Limb (tissue), 2 donors: ENCODE measurements at regions not wholly inside any gene's neighbourhood (a gene's known extent, or its start where the extent isn't known, plus 50 kb on each side); places are given as distances from the start of the nearest gene placed in this dataset.
"Not testable (repeated sequence)": the region's sequence is repeated elsewhere in the genome, so short reads cannot be mapped to it uniquely, and the experiment has no call there.

ENCODE experiments used
- DNase-seq, 2 donors: peaks; one replicate each; pipeline ENCODE4 v3.0.0-alpha.2; 2016; ENCODE audit errors: extremely low spot score in 2 of 2

DNA sequence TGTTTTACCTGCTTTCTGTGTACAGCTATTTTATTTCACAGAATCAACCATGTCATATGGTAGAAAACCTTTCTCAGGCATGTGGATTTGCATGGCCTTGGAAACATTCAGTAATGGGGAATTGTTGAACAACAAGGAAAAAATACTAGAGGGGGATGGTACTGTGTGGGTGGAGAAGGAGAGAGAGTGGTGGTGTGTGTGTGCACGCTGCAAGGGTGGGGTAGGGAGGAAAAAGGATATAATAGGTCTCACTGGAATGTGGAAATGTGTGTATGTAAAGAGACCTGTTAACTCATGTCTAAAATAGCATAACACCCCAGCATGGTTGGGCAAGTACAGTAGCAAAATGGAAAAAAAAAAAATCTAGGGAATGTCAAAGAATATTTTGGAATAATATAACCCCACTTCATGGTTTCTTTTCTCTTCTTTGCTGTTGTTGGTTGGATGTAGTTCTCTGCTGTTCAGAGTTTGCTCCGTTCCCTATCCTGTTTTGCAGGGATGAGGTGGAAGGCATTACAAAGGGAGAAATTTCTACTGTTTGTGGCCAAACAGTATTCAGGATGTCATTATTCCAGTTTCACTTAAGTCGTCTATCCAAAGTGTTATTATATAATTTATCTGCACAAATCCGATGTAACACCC is 93.9 kb upstream of the CITED2 start:
- DNase-seq, result no peak

DNA sequence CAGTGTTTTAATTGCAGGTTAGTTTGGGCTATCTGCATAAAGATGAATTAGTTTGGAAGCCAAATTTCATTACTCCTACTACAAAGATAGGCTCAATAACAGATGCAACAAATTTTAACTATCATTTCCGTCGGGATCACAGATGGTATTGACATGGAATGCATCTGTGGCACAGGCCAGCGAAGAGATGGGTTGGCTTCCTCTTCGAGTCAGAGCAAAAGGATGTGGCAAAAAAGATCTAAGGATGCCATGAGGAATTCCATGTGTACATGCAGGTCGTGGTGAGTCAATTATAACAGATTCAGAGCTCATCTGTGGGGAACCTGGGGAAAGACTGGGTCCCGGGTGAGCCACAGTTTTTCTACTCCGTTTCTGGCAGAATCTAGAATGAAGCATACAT is 83.0 kb upstream of the CITED2 start:
- DNase-seq, result no peak

DNA sequence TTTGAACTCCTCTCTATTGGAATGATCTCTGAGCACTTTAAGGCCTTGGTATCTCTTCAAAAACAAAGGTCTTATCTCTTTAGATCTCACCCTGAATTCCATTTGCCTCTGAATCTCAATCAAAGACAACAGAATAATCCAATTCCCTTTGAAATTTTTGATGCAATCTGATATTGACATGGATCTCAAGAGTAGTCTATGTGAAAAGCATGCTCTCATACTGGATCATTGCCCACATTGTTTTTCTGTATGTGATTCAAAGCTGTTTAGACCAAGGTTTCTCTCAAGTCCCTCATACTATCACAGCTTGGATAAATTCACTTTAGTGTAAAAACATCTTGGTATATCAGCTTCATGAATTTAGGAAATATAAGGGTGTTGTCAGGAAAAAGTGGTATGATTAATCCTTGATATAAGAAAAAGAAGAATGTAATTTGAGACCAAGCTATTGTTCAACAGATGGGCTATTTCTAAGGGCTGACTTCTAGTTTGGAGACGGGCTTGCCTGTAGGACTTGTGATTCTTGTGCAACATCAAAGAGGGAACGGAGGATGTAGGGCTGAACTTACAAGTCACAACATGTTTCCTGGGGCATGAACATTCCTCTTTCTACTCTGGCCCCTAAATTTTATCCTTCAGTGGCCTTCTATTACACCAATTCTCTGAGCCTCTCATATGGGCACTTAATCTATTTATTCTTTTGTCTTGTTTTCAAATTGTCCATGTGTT is 77.9 kb upstream of the CITED2 start:
- DNase-seq, result no peak

DNA sequence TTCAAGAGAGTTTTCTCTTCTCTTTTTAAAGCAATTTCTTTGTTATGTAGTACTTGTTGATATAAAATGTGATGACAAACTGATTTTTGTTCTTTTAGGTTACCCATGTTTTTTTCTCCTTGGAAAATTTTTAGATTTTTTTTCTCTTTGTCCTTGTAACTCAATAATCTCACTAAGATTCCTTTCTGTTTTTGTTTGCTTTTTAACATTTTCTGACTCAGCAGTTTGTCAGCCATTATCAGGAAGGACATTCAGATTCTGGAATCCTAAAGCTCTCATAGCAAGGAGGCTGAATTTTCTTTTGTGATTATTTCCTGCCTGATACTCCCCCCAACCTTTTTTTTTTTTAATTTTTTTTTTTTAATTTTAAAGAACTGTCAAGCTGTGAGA is 75.2 kb upstream of the CITED2 start:
- no peak for DNase-seq

DNA sequence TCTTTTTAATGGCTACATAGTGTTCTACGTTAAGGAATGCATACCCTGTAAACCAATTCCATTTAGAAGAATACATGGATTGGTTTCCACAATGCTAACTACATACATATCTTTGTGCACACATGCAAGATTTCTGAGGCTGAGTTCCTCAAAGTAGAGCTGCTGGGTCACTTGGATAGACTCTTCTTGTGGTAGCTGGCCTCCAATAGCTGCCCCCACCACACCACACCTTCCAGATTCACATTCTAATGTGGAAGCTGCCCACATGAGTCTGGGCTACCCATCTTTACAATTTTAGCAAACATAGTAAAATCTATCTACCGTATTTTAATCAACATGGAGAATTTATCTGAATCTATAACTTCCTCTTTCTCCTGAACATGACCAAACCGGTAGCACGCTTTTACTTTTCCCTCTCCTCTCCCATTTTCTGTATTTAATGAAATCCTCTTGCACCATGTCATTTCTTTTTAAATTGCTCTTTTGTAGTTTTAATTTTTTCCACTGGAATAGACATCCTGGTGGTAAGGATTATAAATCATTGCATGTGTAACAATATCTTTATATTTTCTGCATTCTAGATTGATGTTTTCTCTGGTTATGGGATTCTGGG is 74.7 kb upstream of the CITED2 start:
- DNase-seq, result no peak

DNA sequence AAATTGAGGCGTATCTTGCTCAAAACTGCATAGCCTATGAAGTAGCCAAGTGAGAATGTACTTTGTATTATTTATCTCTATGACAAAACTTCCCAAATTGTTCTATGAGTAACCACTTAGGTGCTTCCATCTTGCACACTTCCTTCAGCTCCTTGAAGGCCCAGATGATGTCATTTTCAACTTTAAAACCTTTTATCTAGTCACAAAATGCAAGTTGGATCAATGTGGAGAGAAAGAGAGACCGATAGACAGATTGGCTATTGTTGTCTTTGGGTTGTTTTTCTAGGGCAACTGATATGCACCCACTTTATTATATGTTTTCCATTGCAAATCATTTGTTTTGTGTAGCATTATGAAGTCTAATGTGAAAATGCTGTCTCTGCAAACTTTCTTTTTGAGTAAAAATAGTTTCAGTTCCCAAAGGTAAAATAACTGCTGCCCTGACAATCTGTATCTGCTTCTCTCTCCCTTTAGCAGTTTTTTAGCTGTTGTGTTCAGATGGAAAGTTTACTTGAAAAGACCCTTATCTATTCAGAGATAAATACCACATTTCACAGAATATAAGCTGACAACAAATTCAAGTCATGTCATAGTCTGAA is 73.7 kb upstream of the CITED2 start:
- DNase-seq, result no peak

DNA sequence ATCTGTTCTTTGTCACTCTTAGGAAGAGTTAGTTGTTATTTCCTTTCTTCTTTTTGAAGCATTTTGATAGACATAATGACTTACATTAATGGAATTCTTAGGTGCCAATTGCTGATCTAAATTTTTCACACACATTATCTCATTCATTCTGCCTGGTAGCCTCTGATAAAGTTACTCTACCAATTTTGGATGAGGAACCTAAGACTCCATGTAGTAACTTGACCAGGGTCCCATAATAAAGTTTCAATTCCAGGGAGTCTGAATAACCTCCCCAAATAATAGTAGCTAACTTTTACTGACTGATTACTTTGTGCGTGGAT is 73.2 kb upstream of the CITED2 start:
- no peak for DNase-seq

DNA sequence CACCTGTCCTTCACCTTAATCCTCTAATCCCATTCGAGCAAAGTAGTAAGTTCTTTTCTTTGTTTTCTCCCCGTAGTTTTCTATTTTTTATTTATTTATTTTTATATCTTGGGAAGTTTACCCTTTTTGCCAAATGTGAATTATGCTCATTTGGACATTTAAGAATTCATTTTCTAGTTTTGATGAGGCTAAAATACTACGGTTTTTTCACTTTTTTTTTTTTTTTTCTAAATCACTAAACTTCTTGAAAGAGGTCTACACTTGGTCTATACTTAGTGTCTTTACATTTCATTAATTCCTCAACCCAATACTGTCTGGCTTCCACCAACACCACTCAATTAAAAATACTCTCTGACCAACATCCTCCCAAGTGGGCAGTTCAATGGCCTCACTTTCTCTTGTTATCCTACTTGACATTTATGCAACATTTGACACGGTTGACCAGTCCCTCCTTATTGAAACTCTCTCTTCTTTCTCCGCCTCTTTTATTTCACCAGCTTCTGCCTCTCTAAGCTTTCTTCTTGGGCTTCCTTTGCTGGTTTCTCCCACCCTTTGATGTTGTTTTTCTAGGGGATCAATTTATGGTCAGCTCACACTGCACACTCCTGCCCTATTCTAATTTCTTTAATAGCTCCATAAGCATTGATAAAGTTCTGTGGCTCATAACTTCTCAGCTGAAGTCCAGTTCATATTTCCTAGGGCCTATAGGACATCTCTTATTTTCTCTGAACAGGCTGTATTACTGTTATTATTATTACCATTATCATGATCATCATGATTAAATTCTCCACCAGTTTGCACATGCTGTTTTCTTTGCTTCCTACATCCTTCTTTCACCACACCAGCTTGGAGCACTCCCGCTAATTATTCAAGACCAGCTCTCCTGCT is 72.6 kb upstream of the CITED2 start:
- DNase-seq, result no peak

DNA sequence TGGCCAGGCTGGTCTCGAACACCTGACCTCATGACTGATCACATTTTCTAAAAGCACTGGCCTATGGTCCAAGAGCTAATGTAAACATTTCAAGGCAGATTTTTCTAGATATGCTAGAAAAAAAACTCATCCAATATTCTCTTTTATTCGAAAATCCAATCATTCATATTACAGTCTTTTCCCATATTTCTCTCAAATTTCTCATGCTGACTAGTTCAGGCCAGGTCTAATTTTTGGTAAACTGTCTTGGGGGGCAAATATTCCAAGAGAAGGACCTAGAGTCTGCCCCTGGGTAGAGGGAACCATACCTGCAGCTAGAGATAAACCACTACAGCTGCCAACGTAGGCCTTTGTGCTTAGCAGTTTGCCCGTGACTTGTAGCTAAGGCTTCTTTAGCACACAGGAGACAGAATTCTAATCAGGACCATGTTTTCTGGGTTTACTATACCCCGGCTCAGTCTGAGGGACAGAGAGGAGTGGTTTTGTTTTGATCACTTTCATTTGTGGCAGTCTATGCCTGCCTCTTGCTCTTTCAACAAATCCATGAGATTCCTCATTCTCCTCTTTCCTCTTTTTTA is 71.8 kb upstream of the CITED2 start:
- no peak for DNase-seq

DNA sequence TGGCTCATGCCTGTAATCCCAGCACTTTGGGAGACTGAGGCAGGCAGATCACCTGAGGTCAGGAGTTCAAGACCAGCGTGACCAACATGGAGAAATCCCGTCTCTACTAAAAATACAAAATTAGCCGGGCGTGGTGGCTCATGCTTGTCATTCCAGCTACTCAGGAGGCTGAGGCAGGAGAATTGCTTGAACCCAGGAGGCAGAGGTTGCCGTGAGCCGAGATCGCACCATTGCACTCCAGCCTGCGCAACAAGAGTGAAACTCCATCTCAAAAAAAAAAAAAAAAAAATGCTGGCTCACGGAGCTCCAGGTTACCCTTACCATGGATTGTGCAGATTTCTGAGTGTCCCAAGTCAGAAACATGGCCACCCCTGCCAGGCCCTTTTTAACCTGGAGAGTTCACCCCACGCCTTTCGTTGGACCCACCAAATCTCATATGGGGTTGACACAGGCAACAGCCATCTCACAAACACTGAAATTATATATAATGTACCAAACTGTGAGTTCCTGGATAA is 69.9 kb upstream of the CITED2 start:
- not testable (repeated sequence) for DNase-seq

DNA sequence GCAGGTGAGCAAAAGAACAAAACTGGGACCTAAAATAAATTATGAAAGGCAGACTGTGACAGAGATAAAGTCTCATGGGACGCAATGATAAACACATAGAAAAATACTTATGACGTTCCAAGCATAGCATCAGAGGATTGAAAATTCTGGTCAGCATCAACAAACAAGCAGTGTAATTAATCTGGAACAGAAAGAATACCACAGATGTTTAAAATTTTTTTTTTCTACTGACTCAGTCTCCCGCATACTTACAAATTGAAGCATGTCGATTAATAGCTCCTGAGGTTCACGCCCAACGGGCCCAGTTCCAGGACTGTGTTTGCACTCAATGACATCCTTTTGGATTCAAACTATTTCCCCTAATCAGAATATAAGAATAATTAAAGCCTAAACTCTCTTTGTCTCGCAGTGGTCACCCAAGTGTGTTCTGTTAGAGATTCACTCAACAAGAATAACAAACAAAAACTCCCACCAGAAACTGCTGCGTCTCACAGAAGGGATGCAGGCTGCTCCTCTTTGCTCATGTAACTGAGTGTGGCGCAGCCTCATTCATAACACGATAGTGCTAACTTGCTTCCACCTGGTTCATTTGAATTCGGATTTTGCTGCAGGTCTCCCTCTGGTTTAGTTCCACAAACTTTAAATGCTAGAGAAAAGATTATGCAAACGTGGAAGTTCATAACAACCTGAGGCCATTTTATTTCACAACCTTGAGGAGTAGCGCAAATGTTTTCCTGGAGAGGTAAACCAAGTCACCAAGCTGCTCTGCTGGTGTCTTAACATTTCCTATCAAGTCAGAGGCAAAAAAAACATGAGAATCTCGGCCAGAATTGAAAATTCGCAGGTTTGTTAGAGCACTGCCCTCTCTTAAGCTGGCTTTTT is 69.0 kb upstream of the CITED2 start:
- DNase-seq, result no peak

DNA sequence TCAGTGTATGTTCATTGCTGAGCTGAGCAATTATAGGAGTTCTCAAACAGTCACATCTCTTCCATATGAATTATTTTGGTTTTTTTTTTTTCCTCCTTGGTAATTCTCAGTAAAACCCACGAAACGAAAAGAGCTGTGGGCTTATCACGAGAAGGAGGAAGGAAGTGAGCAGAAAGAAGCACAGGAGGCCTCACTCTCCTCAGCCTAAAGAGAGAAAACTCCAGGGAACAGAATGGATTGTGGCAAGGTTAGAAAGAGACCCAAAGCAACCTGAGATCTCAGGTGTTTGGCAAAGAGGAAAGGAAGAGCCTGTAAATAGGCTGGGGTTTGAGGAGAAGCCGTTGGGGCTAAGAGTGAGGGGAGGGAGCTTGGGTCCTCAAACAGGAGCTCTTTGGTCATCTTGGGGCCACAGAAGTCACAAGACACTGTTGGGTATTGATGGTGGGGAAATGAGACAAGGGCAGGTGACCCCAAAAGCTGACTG is 67.8 kb upstream of the CITED2 start:
- DNase-seq, result no peak

DNA sequence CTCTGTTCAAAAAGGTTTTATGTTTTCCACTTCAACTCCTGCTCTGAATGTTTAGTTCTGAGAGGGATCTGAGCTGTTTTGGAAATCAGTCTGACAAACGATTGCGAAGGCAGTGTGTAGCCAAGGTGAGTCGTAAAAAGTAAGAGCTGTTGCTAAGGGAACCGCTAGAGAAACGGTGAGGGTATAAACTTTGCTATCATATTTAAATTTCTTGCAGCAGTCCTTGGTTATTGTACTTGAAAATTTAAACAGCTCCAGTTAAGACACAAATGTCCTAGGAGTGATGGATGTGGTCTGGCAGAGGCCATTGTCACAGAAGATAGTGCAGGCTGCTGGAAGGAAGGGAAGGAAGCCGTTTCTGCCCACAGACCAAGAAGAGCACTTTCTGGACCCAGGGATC is 64.9 kb upstream of the CITED2 start:
- no peak for DNase-seq

DNA sequence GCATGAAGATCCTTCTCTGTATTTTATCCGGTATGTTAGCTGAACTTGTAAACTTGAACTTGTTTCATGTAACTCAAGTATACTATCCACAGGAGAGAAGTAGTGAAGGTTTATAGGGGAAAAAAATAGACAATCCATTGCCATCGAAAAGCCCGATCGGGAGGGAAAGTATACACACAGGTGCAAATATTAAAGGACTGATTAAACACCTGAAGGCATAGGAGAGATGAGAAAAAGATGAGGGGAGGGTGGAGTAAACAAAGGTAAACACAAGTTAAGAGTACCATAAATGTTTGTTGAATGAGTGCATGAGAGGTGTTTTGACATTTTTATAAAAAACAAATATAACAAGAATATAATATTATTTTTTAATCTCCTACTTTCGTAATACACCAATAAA is 64.3 kb upstream of the CITED2 start:
- DNase-seq, result no peak

DNA sequence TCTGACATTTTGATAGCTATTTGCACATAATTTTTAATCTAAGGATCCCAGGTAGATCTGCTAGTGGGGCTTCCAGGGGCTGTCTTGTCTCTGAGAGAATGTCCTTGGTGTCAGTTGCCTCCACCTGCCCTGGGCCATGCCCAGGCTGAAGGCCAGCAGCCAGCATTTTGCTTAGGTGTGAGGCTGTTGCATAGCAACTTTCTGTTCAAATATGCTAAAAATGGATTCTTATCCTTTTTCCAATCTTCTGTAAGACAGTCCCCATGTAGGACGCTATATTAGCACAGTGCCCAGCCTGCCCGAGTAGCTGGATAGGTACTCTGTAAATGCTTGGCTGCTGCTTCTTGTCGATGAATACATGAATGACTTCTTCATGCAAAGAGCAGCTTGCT is 62.5 kb upstream of the CITED2 start:
- DNase-seq, result no peak

DNA sequence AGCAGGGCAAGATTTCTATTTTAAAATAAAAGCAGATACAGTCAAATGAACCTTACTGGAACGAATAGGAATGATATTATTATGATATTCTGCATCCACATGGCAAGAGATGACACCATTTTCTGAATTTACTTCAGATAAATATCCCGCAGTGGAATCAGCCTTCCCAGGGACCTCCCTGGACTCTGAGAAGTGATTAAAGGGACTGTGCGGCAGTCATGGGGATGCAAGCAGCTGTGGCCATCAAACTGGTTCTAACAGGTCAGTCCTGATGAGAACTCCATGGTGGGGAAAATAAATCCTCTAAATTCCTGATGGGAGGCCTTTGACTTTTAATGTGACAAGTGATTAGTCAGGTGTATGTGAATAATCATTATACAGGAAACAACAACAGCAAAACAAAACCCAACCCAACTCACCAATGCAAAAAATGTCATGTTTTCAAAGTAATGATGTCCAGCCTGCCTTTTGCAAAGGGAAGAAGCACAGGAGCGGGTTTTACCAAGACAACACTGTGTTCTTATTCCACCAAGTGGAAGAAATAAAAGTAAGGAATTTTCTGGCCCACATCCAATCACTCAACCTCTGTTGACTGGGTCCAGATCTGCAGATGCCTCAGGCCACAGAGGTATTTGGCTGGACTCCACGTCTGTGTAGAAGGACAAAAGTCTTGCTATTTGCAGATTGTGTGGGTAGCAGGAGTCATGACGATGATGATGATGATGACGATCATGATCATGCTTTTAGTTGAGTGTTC is 61.9 kb upstream of the CITED2 start:
- no peak for DNase-seq

DNA sequence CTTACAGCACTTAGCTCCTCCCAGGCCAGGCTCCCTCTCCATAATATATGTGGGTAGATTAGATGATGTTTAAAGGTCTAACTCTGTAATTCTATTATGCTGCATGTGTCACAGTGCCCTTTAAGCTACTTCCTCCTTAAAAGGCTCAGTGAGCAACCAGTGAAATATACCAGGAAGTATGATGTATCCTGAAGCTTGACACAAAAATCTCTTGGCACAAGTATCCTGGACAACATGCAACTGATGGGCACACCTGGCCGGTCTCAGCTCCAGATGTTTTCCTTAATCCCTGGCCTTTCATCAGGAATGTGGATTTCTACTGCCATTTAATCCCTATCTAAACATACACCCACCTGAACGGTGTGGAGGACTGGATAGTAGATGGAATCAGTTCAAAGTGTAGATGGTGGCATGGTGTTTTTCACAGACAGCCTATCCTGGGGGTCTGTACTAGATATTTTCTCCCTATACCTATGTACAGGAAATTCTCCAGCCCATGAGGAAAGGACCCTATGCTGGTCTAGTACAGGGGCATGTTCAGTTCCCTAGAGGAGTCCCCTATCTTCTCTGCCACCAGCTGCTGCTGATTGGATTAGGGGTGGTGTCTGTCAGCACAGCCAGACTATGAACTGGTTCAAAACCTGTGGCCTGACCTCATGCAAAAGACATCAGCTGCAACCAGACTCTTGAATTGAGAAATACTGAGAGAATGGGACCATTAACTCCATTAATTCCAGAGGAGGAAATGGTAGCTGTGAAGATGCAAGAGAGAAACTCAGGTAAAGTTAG is 59.4 kb upstream of the CITED2 start:
- no peak for DNase-seq

DNA sequence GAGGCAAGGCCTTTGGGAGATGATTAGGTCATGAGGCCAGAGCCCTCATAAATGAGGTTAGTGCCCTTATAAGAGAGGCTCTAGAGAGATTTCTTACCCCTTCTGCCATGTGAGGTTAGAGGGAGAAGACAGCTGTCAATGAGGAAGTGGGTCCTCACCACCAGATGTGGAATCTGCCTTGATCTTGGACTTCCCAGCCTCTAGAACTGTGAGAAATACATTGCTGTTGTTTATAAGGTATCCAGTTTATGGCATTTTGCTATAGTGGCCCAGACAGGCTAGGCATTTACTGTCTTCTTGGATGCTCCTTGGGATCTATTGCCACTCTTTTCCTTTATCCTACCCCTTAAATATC is 57.1 kb upstream of the CITED2 start:
- DNase-seq, result no peak
